ENCODE measurements at regions not wholly inside any gene's neighbourhood (a gene's known extent, or its start where the extent isn't known, plus 50 kb on each side); places are given as distances from the start of the nearest gene placed in this dataset.

DNA sequence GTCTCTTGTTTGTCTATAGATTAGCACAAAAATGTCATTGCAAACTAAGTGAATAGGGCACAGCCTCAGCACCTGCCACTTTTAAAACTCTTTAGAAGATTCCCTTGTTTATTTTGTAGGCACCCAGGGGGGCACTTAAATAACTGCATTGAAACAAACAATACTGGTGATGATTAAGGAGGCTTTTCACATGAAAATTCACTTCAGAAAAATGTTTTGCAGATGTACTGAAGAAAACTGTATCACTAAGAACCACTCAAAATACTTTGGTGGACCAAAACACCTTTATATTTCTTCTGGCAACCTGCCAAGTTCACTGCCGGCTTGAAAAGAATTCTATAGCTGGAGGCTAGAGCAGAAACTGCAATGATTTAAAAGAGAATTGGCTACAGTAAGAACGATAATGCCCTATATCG, 281.5 kb downstream of the TOX3 start:
- TF ChIP-seq TOX (CRISPR knock-in tag; IDR thresholded peaks at IDR 0.05; ENCODE audit: borderline replicate concordance) (no peak), ZFP30 (CRISPR knock-in tag; IDR thresholded peaks at IDR 0.05) (no peak), PPARA (CRISPR knock-in tag; IDR thresholded peaks at IDR 0.05; ENCODE audit: borderline replicate concordance) (no peak), ARNTL (CRISPR knock-in tag; IDR thresholded peaks at IDR 0.05; ENCODE audit: borderline replicate concordance, low read depth) (no peak)
- TF ChIP-seq, protein P1, sequence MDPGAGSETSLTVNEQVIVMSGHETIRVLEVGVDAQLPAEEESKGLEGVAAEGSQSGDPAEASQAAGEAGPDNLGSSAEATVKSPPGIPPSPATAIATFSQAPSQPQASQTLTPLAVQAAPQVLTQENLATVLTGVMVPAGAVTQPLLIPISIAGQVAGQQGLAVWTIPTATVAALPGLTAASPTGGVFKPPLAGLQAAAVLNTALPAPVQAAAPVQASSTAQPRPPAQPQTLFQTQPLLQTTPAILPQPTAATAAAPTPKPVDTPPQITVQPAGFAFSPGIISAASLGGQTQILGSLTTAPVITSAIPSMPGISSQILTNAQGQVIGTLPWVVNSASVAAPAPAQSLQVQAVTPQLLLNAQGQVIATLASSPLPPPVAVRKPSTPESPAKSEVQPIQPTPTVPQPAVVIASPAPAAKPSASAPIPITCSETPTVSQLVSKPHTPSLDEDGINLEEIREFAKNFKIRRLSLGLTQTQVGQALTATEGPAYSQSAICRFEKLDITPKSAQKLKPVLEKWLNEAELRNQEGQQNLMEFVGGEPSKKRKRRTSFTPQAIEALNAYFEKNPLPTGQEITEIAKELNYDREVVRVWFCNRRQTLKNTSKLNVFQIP (CRISPR knock-in tag; IDR thresholded peaks at IDR 0.05; ENCODE audit: borderline replicate concordance, low read depth): no peak
- TF ChIP-seq, protein P2, sequence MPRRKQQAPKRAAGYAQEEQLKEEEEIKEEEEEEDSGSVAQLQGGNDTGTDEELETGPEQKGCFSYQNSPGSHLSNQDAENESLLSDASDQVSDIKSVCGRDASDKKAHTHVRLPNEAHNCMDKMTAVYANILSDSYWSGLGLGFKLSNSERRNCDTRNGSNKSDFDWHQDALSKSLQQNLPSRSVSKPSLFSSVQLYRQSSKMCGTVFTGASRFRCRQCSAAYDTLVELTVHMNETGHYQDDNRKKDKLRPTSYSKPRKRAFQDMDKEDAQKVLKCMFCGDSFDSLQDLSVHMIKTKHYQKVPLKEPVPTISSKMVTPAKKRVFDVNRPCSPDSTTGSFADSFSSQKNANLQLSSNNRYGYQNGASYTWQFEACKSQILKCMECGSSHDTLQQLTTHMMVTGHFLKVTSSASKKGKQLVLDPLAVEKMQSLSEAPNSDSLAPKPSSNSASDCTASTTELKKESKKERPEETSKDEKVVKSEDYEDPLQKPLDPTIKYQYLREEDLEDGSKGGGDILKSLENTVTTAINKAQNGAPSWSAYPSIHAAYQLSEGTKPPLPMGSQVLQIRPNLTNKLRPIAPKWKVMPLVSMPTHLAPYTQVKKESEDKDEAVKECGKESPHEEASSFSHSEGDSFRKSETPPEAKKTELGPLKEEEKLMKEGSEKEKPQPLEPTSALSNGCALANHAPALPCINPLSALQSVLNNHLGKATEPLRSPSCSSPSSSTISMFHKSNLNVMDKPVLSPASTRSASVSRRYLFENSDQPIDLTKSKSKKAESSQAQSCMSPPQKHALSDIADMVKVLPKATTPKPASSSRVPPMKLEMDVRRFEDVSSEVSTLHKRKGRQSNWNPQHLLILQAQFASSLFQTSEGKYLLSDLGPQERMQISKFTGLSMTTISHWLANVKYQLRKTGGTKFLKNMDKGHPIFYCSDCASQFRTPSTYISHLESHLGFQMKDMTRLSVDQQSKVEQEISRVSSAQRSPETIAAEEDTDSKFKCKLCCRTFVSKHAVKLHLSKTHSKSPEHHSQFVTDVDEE (CRISPR knock-in tag; IDR thresholded peaks at IDR 0.05): no peak
- no peak for ATAC-seq

DNA sequence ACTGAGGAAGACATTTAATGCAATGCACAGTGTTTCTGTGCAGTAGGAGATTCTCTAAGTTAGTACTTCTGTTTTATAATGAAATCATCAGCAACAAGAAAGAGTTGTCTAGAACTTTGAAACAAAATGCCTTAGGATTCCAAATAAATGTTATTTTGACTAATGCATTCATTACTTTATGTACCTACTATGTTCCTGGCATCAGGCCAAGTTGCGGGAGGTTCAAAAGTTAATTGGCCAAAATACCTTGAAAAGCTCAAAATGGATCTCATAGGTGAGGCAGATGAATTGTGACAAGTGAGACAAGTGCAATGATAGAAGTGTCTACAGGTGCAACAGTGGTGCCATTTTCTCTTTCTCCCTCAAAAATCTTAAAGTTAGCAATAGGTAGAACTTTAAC, 289.4 kb downstream of the TOX3 start:
- no peak for TF ChIP-seq ZNF70 (CRISPR knock-in tag; IDR thresholded peaks at IDR 0.05)
- TF ChIP-seq ESRRG (CRISPR knock-in tag; IDR thresholded peaks at IDR 0.05): no peak
- TF ChIP-seq ZFP30 (CRISPR knock-in tag; IDR thresholded peaks at IDR 0.05): no peak
- TF ChIP-seq RARB (CRISPR knock-in tag; IDR thresholded peaks at IDR 0.05): no peak
- TF ChIP-seq GLIS3 (CRISPR knock-in tag; IDR thresholded peaks at IDR 0.05): no peak
- no peak for TF ChIP-seq OSR1 (CRISPR knock-in tag; IDR thresholded peaks at IDR 0.05)
- no peak for ATAC-seq

DNA sequence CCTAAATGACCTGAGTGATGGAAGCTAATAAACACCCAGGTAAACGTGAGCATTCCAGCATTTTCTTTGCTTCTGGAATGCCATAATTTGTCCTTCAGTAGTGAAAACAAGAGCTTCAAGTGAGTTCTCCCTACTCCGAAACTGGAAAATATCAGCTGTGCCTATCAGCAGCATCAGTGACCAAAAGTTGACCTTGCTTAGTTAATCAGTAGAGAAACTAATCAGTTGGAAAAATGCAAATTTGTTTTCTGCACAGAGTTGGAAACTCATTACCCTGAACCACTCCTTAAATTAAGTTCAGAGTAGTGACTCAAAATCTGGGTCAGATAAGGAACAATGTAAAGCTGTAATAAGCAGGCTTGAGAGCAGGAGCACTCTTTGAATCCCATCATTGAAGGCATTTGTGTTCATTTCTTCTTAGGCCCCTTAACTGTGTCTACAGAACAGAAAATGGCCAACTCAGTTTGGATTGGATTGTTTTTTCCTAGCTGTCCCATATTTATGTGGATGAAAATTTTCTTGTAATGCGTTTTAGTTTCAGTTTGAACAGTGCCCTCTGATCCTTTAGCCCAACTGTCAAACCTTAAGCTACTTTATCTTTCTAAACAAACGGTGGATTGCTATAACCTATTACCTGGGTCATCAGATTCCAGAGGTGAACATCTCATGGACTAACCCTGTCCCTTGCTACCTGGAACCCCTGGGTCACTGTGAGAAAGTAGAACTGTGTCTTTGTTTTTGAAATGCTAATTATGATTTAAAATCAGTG, 290.4 kb downstream of the TOX3 start:
- TF ChIP-seq PPARA (CRISPR knock-in tag; IDR thresholded peaks at IDR 0.05; ENCODE audit: borderline replicate concordance): no peak
- TF ChIP-seq, protein P3, sequence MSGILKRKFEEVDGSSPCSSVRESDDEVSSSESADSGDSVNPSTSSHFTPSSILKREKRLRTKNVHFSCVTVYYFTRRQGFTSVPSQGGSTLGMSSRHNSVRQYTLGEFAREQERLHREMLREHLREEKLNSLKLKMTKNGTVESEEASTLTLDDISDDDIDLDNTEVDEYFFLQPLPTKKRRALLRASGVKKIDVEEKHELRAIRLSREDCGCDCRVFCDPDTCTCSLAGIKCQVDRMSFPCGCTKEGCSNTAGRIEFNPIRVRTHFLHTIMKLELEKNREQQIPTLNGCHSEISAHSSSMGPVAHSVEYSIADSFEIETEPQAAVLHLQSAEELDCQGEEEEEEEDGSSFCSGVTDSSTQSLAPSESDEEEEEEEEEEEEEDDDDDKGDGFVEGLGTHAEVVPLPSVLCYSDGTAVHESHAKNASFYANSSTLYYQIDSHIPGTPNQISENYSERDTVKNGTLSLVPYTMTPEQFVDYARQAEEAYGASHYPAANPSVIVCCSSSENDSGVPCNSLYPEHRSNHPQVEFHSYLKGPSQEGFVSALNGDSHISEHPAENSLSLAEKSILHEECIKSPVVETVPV (CRISPR knock-in tag; IDR thresholded peaks at IDR 0.05): no peak
- TF ChIP-seq, protein P4, sequence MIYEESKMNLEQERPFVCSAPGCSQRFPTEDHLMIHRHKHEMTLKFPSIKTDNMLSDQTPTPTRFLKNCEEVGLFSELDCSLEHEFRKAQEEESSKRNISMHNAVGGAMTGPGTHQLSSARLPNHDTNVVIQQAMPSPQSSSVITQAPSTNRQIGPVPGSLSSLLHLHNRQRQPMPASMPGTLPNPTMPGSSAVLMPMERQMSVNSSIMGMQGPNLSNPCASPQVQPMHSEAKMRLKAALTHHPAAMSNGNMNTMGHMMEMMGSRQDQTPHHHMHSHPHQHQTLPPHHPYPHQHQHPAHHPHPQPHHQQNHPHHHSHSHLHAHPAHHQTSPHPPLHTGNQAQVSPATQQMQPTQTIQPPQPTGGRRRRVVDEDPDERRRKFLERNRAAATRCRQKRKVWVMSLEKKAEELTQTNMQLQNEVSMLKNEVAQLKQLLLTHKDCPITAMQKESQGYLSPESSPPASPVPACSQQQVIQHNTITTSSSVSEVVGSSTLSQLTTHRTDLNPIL (CRISPR knock-in tag; IDR thresholded peaks at IDR 0.05; ENCODE audit: low read depth): no peak
- TF ChIP-seq SNAI2 (CRISPR knock-in tag; IDR thresholded peaks at IDR 0.05): no peak
- TF ChIP-seq TOX (CRISPR knock-in tag; IDR thresholded peaks at IDR 0.05; ENCODE audit: borderline replicate concordance): no peak
- TF ChIP-seq ZNF565 (CRISPR knock-in tag; conservative IDR thresholded peaks at IDR 0.05; ENCODE audit: low read depth): no peak
- no peak for TF ChIP-seq TCF4 (CRISPR knock-in tag; IDR thresholded peaks at IDR 0.05; ENCODE audit: borderline replicate concordance)
- TF ChIP-seq RARB (CRISPR knock-in tag; IDR thresholded peaks at IDR 0.05): no peak
- TF ChIP-seq BACH2 (CRISPR knock-in tag; IDR thresholded peaks at IDR 0.05; ENCODE audit: borderline replicate concordance): no peak
- ATAC-seq: no peak

DNA sequence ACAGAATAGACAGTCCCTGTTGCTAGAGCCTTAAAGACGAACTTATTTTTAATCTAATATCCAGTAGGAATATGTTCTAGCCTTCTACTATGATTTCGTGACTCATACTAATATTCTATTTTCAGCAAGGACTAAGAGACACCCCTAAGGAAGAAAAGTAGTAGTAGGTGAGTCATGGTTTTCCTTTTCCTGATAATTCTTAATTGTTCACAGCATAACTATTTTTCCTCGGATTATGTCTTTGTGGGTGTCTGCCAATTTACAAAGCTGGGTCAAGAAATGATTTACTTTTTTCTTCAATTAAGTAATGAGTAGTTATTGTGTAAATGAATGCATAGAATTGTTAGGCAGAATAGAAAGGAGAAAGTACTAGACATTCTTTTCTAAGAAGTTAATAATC, 292.2 kb downstream of the TOX3 start:
- ATAC-seq: no peak
- TF ChIP-seq BACH2 (CRISPR knock-in tag; IDR thresholded peaks at IDR 0.05; ENCODE audit: borderline replicate concordance) (no peak), RARB (CRISPR knock-in tag; IDR thresholded peaks at IDR 0.05) (no peak), ZFP3 (CRISPR knock-in tag; IDR thresholded peaks at IDR 0.05) (no peak), ARNTL (CRISPR knock-in tag; IDR thresholded peaks at IDR 0.05; ENCODE audit: borderline replicate concordance, low read depth) (no peak), ZNF8 (CRISPR knock-in tag; IDR thresholded peaks at IDR 0.05) (no peak), GLIS3 (CRISPR knock-in tag; IDR thresholded peaks at IDR 0.05) (no peak)
- TF ChIP-seq, protein P2 (CRISPR knock-in tag; IDR thresholded peaks at IDR 0.05): no peak
- TF ChIP-seq, protein P1 (CRISPR knock-in tag; IDR thresholded peaks at IDR 0.05; ENCODE audit: borderline replicate concordance, low read depth): no peak
- TF ChIP-seq, protein P3 (CRISPR knock-in tag; IDR thresholded peaks at IDR 0.05): no peak
- TF ChIP-seq, protein P4 (CRISPR knock-in tag; IDR thresholded peaks at IDR 0.05; ENCODE audit: low read depth): no peak
